ENCODE measurements at regions not wholly inside any gene's neighbourhood (a gene's known extent, or its start where the extent isn't known, plus 50 kb on each side); places are given as distances from the start of the nearest gene placed in this dataset.

DNA sequence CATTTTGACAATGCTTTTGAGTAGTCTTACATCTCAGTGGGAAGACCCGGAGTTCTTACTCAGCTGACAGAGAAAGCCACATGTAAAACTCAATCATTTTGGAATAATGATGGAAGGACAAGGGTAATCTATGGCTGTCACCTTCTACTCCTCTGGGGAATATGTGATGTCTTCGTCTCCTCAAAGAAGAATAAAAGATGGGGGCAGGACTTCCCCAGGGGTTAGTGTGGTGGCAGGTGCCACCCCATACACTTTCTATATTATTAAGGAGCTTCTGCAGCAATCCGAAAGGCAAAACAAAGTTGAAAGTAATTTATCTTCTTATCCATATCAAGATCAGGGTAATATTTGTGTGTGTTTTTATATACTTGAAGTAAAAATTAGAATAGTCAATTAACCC, 180.4 kb upstream of the TOPAZ1 start:
- Histone ChIP-seq H3K4me2 (ENCODE audit: extremely low read depth, insufficient read depth, low read length) (no peak overlapping the region), H3K27me3 (ENCODE audit: control insufficient read depth, insufficient read depth, low read length) (no peaks in the 10 kb centered on the region), H3K9ac (ENCODE audit: insufficient read depth, low read length) (no peak overlapping the region), H4K20me1 (ENCODE audit: control insufficient read depth, extremely low read depth, insufficient read depth, low read length) (peaks cover 1% of the 10 kb centered on the region), H3K4me3 (replicated peaks in 1 of 4; ENCODE audit: control extremely low read depth in 1 of 4, insufficient read depth in 1 of 4, low read depth in 3 of 4, low read length in 4 of 4) (no peak overlapping the region), H3K79me2 (ENCODE audit: control insufficient read depth, insufficient read depth, low read length) (peaks cover 19% of the 10 kb centered on the region), H3K9me3 (ENCODE audit: control insufficient read depth, insufficient read depth, low read depth, low read length) (no peaks in the 10 kb centered on the region), H3K27ac (ENCODE audit: insufficient read depth, low read length) (no peak overlapping the region), H2AFZ (ENCODE audit: low read length) (no peak overlapping the region), H3K36me3 (ENCODE audit: control insufficient read depth, insufficient read depth, low read length) (no peaks in the 10 kb centered on the region), H3K4me1 (ENCODE audit: control insufficient read depth, extremely low read depth, insufficient read depth, low read length) (peaks cover 5% of the 10 kb centered on the region)
- DNase-seq (ENCODE audit: low read depth in 2 of 2): no peak
- TF ChIP-seq, protein P1, sequence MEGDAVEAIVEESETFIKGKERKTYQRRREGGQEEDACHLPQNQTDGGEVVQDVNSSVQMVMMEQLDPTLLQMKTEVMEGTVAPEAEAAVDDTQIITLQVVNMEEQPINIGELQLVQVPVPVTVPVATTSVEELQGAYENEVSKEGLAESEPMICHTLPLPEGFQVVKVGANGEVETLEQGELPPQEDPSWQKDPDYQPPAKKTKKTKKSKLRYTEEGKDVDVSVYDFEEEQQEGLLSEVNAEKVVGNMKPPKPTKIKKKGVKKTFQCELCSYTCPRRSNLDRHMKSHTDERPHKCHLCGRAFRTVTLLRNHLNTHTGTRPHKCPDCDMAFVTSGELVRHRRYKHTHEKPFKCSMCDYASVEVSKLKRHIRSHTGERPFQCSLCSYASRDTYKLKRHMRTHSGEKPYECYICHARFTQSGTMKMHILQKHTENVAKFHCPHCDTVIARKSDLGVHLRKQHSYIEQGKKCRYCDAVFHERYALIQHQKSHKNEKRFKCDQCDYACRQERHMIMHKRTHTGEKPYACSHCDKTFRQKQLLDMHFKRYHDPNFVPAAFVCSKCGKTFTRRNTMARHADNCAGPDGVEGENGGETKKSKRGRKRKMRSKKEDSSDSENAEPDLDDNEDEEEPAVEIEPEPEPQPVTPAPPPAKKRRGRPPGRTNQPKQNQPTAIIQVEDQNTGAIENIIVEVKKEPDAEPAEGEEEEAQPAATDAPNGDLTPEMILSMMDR (conservative IDR thresholded peaks at IDR 0.05 in 1 of 2, IDR thresholded peaks at IDR 0.05 in 1 of 2; ENCODE audit: low read depth in 1 of 2, low read length in 2 of 2): no peak
- no peak for TF ChIP-seq EZH2 (IDR thresholded peaks at IDR 0.05; ENCODE audit: low read length, missing control alignments)

GRCh38 chr3:44061961-44062360, 179.7 kb upstream of the TOPAZ1 start:
- TF ChIP-seq, protein P1 (conservative IDR thresholded peaks at IDR 0.05 in 1 of 2, IDR thresholded peaks at IDR 0.05 in 1 of 2; ENCODE audit: low read depth in 1 of 2, low read length in 2 of 2): no peak
- TF ChIP-seq EZH2 (IDR thresholded peaks at IDR 0.05; ENCODE audit: low read length, missing control alignments): no peak
- Histone ChIP-seq H2AFZ (ENCODE audit: low read length) (no peak overlapping the region), H3K4me1 (ENCODE audit: control insufficient read depth, extremely low read depth, insufficient read depth, low read length) (peaks cover 4% of the 10 kb centered on the region), H3K9ac (ENCODE audit: insufficient read depth, low read length) (no peak overlapping the region), H3K4me3 (replicated peaks in 1 of 4; ENCODE audit: control extremely low read depth in 1 of 4, insufficient read depth in 1 of 4, low read depth in 3 of 4, low read length in 4 of 4) (no peak overlapping the region), H3K27me3 (ENCODE audit: control insufficient read depth, insufficient read depth, low read length) (no peaks in the 10 kb centered on the region), H3K79me2 (ENCODE audit: control insufficient read depth, insufficient read depth, low read length) (peaks cover 19% of the 10 kb centered on the region), H3K4me2 (ENCODE audit: extremely low read depth, insufficient read depth, low read length) (no peak overlapping the region), H3K9me3 (ENCODE audit: control insufficient read depth, insufficient read depth, low read depth, low read length) (no peaks in the 10 kb centered on the region), H4K20me1 (ENCODE audit: control insufficient read depth, extremely low read depth, insufficient read depth, low read length) (no peaks in the 10 kb centered on the region), H3K36me3 (ENCODE audit: control insufficient read depth, insufficient read depth, low read length) (no peaks in the 10 kb centered on the region), H3K27ac (ENCODE audit: insufficient read depth, low read length) (no peak overlapping the region)
- DNase-seq (ENCODE audit: low read depth in 2 of 2): no peak

DNA sequence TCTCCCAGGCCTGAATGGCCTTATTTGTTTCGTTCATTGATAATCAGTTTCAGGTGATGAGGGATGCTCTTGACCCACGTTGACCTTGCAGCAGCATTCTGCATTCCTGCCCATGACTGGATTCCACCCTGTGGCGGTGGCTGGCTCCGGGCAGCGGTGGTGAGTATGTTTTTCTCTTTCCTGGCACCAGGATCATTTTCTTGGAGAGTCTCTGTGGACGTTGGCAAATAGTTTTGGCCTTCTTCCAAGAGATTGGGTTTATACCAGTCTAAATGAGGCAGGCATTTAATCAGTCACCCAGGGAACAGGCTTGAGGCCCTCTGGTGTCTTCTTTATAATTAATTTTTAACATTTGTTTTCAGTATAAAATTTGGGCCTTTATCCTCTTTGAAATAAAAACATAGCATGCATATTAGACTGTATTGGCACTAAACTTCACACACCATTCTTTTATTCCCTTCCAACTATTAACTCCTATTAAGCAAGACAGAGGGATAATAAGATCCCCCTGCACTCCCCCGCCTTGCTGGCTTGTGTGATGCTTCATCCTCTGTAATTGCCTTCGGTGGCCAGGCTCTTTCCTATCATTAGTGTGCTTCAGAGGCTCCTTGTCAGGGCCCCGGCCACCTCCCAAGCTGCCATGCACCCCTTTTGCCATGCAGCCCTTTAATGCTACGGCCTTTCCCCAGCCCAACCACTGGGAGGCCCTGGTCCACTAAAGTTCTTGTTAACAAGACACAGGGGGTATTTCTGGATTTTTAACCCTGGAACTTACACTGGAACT, 176.2 kb upstream of the TOPAZ1 start:
- Histone ChIP-seq H3K79me2 (ENCODE audit: control insufficient read depth, insufficient read depth, low read length) (peaks cover 8% of the 10 kb centered on the region), H3K4me2 (ENCODE audit: extremely low read depth, insufficient read depth, low read length) (no peak overlapping the region), H3K27me3 (ENCODE audit: control insufficient read depth, insufficient read depth, low read length) (no peaks in the 10 kb centered on the region), H4K20me1 (ENCODE audit: control insufficient read depth, extremely low read depth, insufficient read depth, low read length) (no peaks in the 10 kb centered on the region), H3K4me3 (replicated peaks in 1 of 4; ENCODE audit: control extremely low read depth in 1 of 4, insufficient read depth in 1 of 4, low read depth in 3 of 4, low read length in 4 of 4) (no peak overlapping the region), H3K4me1 (ENCODE audit: control insufficient read depth, extremely low read depth, insufficient read depth, low read length) (no peaks in the 10 kb centered on the region), H2AFZ (ENCODE audit: low read length) (no peak overlapping the region), H3K36me3 (ENCODE audit: control insufficient read depth, insufficient read depth, low read length) (no peaks in the 10 kb centered on the region), H3K9me3 (ENCODE audit: control insufficient read depth, insufficient read depth, low read depth, low read length) (no peaks in the 10 kb centered on the region), H3K27ac (ENCODE audit: insufficient read depth, low read length) (no peak overlapping the region), H3K9ac (ENCODE audit: insufficient read depth, low read length) (no peak overlapping the region)
- no peak for DNase-seq (ENCODE audit: low read depth in 2 of 2)
- no peak for TF ChIP-seq EZH2 (IDR thresholded peaks at IDR 0.05; ENCODE audit: low read length, missing control alignments)
- TF ChIP-seq, protein P1 (conservative IDR thresholded peaks at IDR 0.05 in 1 of 2, IDR thresholded peaks at IDR 0.05 in 1 of 2; ENCODE audit: low read depth in 1 of 2, low read length in 2 of 2): peak in 1 of 2 donors; percentile 14

Measured in fibroblast of lung (primary cell).